K562 (cell line): ENCODE measurements at regions not wholly inside any gene's neighbourhood (a gene's known extent, or its start where the extent isn't known, plus 50 kb on each side); places are given as distances from the start of the nearest gene placed in this dataset.

Experiments used
- CTCF ChIP-seq, 3 experiments: IDR thresholded peaks in 2 of 3; conservative IDR thresholded peaks in 1 of 3; 2 replicates each; pipeline ENCODE4 v1.5.1; 2011 to 2012; ENCODE audit warnings: low read length in 3 of 3, mild to moderate bottlenecking in 3 of 3, control low read depth in 2 of 3, improper control_type of control experiment in 1 of 3, inconsistent platforms in 1 of 3, low read depth in 1 of 3, mixed read lengths in 1 of 3, moderate library complexity in 1 of 3; ENCODE audit not compliant: insufficient read depth in 2 of 3
- EP300 ChIP-seq: IDR thresholded peaks from 2 replicates; pipeline ENCODE4 v1.6.1; 2012; ENCODE audit warnings: low read length, improper control_type of control experiment
- ETV5 ChIP-seq: sonication (generic); formaldehyde crosslinking; IDR thresholded peaks from 2 replicates; pipeline ENCODE4 v1.4.0; 2020; ENCODE audit warnings: low read depth, mild to moderate bottlenecking, missing genetic modification reagents
- SAFB ChIP-seq: fragments of 200-400 bp; formaldehyde crosslinking; IDR thresholded peaks from 2 replicates; pipeline ENCODE4 v1.6.1; 2017; ENCODE audit warnings: low read depth, low read length, borderline replicate concordance
- SMAD3 ChIP-seq: fragments of 450-650 bp; formaldehyde crosslinking; conservative IDR thresholded peaks from 2 replicates; pipeline ENCODE4 v1.4.0; 2020; ENCODE audit warnings: mild to moderate bottlenecking
- TARDBP ChIP-seq: fragments of 450-650 bp; IDR thresholded peaks from 2 replicates; pipeline ENCODE4 v1.6.1; 2016
- ZBTB1 ChIP-seq: sonication (generic); formaldehyde crosslinking; IDR thresholded peaks from 2 replicates; pipeline ENCODE4 v1.8.1; 2023; ENCODE audit warnings: missing genetic modification reagents, low read depth, mild to moderate bottlenecking, borderline replicate concordance
- ZNF668 ChIP-seq: fragments of 250-450 bp; sonication (Bioruptor Pico); IDR thresholded peaks from 2 replicates; pipeline ENCODE4 v1.8.0; 2022; ENCODE audit warnings: mild to moderate bottlenecking, inconsistent platforms
- TF ChIP-seq, protein P1 (sequence below): sonication (generic); formaldehyde crosslinking; IDR thresholded peaks from 2 replicates; pipeline ENCODE4 v1.5.0; 2020; ENCODE audit warnings: missing genetic modification reagents

DNA sequence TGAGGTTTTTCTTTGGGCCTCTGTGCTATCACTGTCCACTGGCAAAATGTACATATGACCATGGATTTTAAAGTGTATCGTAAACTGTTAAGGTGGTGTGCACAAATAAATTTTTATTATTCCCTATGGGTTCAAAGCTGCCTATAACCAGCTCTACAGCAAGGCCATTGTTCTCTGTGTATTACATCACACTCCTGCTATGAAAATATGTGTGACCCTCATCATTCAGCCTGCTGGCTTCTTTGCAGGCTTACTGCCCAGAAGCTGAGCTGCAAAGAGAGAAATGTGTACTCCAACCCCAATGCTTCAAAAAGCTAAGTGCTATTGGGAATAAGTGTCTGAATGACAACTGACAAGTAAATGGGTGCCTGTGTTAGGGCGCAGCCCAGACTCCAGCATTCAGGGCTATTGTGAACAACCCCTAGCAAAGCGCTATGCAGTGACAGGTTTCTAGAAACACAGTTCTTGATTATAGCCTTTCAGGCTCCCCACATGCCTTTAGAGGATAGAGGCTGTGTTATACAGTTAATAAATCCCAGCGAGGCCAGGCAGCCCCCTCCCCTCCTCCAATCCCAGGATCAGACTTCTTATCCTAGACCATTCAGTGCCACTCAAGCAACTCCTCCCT lies 220.4 kb upstream of the RADX start:
- TF ChIP-seq SMAD3 (CRISPR knock-in tag): no peak
- no peak for TF ChIP-seq CTCF (IDR thresholded peaks at IDR 0.05 in 2 of 3, conservative IDR thresholded peaks at IDR 0.05 in 1 of 3; ENCODE audit: insufficient read depth in 2 of 3, low read depth in 1 of 3, low read length in 3 of 3)
- TF ChIP-seq EP300: no peak
- TF ChIP-seq TARDBP: no peak
- TF ChIP-seq ETV5 (CRISPR knock-in tag): no peak
- TF ChIP-seq, protein P1, sequence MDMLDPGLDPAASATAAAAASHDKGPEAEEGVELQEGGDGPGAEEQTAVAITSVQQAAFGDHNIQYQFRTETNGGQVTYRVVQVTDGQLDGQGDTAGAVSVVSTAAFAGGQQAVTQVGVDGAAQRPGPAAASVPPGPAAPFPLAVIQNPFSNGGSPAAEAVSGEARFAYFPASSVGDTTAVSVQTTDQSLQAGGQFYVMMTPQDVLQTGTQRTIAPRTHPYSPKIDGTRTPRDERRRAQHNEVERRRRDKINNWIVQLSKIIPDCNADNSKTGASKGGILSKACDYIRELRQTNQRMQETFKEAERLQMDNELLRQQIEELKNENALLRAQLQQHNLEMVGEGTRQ (CRISPR knock-in tag): no peak
- TF ChIP-seq SAFB: no peak
- TF ChIP-seq ZNF668 (CRISPR knock-in tag): no peak
- TF ChIP-seq ZBTB1 (CRISPR knock-in tag): no peak
